ENCODE measurements at regions not wholly inside any gene's neighbourhood (a gene's known extent, or its start where the extent isn't known, plus 50 kb on each side); places are given as distances from the start of the nearest gene placed in this dataset.
"Not testable (repeated sequence)": the region's sequence is repeated elsewhere in the genome, so short reads cannot be mapped to it uniquely, and the experiment has no call there.

GRCh38 chr16:10325783-10326543 is 59.9 kb upstream of the ATF7IP2 start:
- TF ChIP-seq, protein P1, sequence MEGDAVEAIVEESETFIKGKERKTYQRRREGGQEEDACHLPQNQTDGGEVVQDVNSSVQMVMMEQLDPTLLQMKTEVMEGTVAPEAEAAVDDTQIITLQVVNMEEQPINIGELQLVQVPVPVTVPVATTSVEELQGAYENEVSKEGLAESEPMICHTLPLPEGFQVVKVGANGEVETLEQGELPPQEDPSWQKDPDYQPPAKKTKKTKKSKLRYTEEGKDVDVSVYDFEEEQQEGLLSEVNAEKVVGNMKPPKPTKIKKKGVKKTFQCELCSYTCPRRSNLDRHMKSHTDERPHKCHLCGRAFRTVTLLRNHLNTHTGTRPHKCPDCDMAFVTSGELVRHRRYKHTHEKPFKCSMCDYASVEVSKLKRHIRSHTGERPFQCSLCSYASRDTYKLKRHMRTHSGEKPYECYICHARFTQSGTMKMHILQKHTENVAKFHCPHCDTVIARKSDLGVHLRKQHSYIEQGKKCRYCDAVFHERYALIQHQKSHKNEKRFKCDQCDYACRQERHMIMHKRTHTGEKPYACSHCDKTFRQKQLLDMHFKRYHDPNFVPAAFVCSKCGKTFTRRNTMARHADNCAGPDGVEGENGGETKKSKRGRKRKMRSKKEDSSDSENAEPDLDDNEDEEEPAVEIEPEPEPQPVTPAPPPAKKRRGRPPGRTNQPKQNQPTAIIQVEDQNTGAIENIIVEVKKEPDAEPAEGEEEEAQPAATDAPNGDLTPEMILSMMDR (IDR thresholded peaks at IDR 0.05; ENCODE audit: extremely low read depth, insufficient read depth, missing control alignments), result no peak
- DNase-seq (ENCODE audit: low spot score), result no peak
- in situ Hi-C loops (cut with MboI; ENCODE audit: low pct_unique_long_range_greater_than_20kb, low sequenced_read_pairs, unreplicated experiment), result no loop called here

- in situ Hi-C loops (cut with MboI; ENCODE audit: low pct_unique_long_range_greater_than_20kb, low sequenced_read_pairs, unreplicated experiment), result no loop called here
- TF ChIP-seq, protein P1 (IDR thresholded peaks at IDR 0.05; ENCODE audit: extremely low read depth, insufficient read depth, missing control alignments), result no peak
- no peak for DNase-seq (ENCODE audit: low spot score)
Observed at GRCh38 chr16:10326647-10327046, 59.2 kb upstream of the ATF7IP2 start.

- DNase-seq (ENCODE audit: low spot score); in situ Hi-C loops (cut with MboI; ENCODE audit: low pct_unique_long_range_greater_than_20kb, low sequenced_read_pairs, unreplicated experiment): not testable (repeated sequence)
Observed at GRCh38 chr16:10328291-10328690, 57.6 kb upstream of the ATF7IP2 start.

DNA sequence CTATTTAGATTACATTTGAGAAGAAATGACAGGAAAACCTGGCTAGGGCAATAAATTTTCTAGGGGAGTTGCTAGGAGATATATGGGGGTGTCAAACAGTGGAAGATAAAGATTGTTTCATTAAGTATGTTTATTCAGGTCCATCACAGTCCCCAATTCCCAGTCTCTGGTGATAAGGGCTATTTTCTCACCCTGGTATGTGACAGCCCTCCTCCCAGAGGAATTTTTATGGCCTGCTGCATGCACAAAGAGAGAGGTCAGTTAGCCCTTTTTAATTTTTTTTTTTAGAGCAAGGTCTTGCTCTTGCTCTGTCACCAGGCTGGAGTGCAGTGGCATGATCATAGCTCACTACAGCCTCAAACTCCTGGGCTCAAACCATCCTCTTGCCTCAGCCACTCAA is 53.6 kb upstream of the ATF7IP2 start:
- DNase-seq (ENCODE audit: low spot score), result no peak
- in situ Hi-C loops (cut with MboI; ENCODE audit: low pct_unique_long_range_greater_than_20kb, low sequenced_read_pairs, unreplicated experiment), result no loop called here
- TF ChIP-seq, protein P1 (IDR thresholded peaks at IDR 0.05; ENCODE audit: extremely low read depth, insufficient read depth, missing control alignments), result no peak

DNA sequence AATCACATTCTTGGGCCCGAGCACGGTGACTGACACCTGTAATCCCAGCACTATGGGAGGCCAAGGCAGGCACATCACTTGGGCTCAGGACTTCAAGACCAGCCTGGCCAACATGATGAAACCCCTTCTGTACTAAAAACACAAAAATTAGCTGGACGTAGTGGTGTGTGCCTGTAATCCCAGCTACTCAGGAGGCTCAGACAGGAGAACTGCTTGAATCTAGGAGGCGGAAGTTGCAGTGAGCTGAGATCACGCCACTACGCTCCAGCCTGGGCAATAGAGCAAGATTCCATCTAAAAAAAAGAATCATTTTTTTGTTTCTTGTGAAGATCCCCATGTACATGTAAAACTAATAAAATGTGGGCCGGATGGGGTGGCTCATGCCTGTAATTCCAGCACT is 53.1 kb upstream of the ATF7IP2 start:
- in situ Hi-C loops (cut with MboI; ENCODE audit: low pct_unique_long_range_greater_than_20kb, low sequenced_read_pairs, unreplicated experiment), result no loop called here
- no peak for DNase-seq (ENCODE audit: low spot score)
- TF ChIP-seq, protein P1 (IDR thresholded peaks at IDR 0.05; ENCODE audit: extremely low read depth, insufficient read depth, missing control alignments), result no peak

GRCh38 chr16:10333321-10334032 is 52.4 kb upstream of the ATF7IP2 start:
- TF ChIP-seq, protein P1 (IDR thresholded peaks at IDR 0.05; ENCODE audit: extremely low read depth, insufficient read depth, missing control alignments), result no peak
- DNase-seq (ENCODE audit: low spot score), result no peak
- in situ Hi-C loops (cut with MboI; ENCODE audit: low pct_unique_long_range_greater_than_20kb, low sequenced_read_pairs, unreplicated experiment), result no loop called here

DNA sequence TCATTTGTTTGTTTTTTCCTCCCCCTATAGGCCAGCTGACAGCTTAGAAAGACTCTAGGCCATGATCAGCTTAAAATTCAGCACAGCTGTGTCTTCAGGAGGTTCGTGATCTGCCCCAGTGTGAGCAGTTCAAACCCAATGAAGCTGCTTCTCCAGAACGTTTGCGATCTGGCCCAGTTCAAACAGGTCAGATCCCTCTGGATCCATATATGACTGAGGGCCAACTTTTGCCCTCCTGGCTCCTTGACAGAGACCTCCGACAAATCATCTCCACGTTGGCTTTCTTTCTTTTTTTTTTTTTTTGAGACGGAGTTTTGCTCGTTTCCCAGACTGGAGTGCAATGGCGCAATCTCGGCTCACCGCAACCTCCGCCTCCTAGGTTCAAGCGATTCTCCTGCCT is 50.2 kb upstream of the ATF7IP2 start:
- TF ChIP-seq, protein P1 (IDR thresholded peaks at IDR 0.05; ENCODE audit: extremely low read depth, insufficient read depth, missing control alignments), result no peak
- in situ Hi-C loops (cut with MboI; ENCODE audit: low pct_unique_long_range_greater_than_20kb, low sequenced_read_pairs, unreplicated experiment), result no loop called here
- no peak for DNase-seq (ENCODE audit: low spot score)

Measured in GM13977 (cell line).